ENCODE measurements at regions not wholly inside any gene's neighbourhood (a gene's known extent, or its start where the extent isn't known, plus 50 kb on each side); places are given as distances from the start of the nearest gene placed in this dataset.

DNA sequence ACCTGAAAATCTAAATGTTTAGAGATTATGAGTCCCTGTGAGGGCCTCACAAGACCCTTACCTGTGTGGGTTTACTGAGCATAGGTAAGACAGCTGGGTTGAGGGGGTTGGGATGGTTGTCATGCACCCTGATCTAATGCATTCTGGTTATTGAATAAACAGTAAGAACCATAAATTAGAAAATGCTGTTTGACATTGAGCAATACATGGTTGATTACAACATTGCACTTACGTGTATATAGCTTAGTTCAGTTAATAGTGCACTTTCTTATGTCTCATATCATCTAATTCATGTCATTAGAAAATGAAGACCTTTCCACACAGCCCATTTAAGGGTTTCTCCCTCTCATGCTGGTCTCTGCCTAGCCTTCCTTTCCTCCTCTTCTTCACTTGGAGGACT lies 253.5 kb upstream of the ATP5MC3 start:
- DNase-seq (ENCODE audit: low read depth) = no peak
- H3K4me3 ChIP-seq (ENCODE audit: low read length) = no peak overlapping the region
- TF ChIP-seq, protein P1, sequence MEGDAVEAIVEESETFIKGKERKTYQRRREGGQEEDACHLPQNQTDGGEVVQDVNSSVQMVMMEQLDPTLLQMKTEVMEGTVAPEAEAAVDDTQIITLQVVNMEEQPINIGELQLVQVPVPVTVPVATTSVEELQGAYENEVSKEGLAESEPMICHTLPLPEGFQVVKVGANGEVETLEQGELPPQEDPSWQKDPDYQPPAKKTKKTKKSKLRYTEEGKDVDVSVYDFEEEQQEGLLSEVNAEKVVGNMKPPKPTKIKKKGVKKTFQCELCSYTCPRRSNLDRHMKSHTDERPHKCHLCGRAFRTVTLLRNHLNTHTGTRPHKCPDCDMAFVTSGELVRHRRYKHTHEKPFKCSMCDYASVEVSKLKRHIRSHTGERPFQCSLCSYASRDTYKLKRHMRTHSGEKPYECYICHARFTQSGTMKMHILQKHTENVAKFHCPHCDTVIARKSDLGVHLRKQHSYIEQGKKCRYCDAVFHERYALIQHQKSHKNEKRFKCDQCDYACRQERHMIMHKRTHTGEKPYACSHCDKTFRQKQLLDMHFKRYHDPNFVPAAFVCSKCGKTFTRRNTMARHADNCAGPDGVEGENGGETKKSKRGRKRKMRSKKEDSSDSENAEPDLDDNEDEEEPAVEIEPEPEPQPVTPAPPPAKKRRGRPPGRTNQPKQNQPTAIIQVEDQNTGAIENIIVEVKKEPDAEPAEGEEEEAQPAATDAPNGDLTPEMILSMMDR (conservative IDR thresholded peaks at IDR 0.05; ENCODE audit: low read depth, low read length) = no peak

DNA sequence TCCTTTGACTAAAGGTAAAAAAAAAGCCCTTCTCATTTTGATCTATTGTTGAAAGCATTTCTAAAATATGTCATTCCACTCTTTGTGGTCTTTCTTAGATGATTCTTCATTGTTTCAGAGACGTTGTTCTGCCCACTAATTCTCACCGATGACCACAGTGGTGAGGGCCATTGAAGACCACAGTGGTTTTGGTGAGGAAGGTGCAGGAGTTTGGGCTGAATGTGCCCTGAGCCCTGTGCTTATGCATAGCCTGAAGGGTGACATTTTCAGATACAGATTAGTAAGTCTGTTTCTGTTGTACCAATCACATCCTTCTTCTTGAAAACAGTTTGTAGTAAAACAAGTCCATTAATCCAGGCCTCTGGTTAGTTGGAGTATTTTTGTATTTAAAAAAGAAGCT lies 251.3 kb upstream of the ATP5MC3 start:
- DNase-seq (ENCODE audit: low read depth) = no peak
- TF ChIP-seq, protein P1 (conservative IDR thresholded peaks at IDR 0.05; ENCODE audit: low read depth, low read length) = no peak
- H3K4me3 ChIP-seq (ENCODE audit: low read length) = no peak overlapping the region

DNA sequence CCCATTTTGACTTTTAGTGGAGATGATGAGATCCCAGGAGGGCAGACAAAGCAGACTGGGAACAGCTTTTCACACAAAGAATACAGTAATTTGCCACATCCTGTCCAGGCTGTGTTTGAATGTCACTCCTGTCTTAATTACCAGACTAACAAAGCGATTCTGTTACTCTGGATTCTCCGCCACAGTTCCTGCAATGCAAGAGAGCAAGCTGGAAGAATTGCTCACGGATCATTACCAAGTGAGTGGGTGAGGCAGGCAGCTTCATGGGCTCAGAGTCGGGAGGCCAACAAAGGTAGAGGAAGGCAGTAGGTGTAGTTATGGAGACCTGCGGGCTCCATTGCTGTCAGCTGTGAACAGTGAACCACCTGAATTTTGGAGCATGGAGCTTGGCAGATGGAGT lies 250.5 kb upstream of the ATP5MC3 start:
- no peak for DNase-seq (ENCODE audit: low read depth)
- no peak overlapping the region for H3K4me3 ChIP-seq (ENCODE audit: low read length)
- TF ChIP-seq, protein P1 (conservative IDR thresholded peaks at IDR 0.05; ENCODE audit: low read depth, low read length) = no peak

DNA sequence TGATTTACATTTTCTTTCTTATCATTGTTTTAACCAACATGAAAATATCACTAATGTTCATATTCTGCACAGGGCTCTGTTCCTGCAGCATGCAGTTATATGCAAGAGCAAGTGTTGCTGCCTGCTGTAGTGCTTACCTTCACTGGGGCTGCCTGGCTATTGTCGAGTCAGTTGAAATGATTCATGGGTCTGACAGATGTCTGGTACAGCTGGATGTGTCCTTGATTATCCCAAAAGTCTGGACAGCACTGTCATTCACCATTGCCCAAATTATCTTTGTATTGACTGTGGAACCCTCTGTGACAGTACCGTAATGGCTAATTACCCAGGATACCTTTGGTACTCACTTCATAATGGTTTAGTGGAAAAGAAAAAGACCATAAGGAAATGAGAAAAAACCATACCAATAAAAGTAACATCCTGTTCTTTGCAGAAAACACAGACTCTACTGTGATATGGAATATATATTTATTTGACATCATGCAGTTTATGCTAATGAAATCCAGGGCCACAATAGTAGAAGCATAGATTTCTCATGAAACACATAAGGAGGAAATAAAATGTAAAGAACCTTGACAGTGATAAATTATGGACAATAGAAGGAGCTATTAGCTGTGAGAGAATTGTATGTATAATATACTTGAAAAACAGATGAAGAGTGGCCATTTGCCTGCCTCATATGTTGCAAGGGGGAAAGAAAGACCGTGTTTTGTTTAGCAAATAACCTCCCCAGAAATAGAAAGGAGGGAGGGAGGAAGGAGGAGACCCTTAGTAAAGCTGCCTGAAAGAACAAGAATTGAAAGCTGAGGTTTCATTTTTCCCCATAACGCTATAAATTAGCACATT lies 249.8 kb upstream of the ATP5MC3 start:
- H3K4me3 ChIP-seq (ENCODE audit: low read length) = no peak overlapping the region
- no peak for DNase-seq (ENCODE audit: low read depth)
- TF ChIP-seq, protein P1 (conservative IDR thresholded peaks at IDR 0.05; ENCODE audit: low read depth, low read length) = no peak

DNA sequence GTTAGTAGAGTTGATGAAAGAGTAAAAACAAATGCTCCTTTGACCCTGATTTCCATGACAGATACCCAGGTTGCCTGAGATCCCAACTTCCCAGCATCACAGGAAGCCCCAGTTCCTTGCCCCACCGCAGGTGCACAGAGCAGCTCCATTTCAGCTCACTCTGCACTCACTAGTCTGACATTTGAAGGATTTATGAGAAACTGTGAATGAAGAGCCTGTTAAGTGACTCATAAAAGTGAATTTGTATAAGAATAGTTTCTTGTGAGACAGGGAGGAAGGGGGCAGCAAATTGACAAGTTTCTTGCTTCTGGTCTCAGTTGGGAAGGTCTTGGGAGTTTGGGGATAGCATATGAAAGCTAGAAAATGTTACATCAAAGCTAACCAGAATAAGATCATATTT lies 248.7 kb upstream of the ATP5MC3 start:
- no peak overlapping the region for H3K4me3 ChIP-seq (ENCODE audit: low read length)
- TF ChIP-seq, protein P1 (conservative IDR thresholded peaks at IDR 0.05; ENCODE audit: low read depth, low read length) = no peak

DNA sequence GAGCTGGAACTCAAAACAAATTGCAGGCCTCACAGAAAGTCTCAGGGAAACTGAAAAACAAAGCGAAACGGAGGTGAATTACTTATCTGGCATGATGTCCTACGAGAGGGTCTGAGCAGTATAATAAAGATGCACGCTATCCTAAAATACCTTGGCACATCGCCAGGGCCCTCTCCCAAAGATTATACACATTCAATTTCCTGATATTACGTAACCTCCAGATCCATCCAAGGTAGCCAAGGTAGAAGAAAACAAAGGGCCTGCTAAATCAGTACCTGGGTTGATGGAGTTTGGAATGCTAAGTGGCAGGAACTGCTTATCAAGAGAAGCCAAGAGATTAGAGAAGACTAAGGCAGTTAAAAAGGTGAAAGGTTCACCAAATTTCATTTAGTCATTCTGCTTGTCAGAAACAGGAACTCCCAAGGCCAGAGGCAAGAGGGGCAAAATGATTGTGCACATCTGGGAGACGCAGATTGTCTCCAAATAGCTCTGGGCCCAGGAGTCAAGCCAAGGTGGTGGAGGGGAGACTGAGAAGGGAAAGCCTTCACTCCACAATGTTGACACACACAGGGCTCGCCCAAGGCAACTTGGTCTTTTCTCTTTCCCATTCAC lies 236.8 kb upstream of the ATP5MC3 start:
- TF ChIP-seq, protein P1 (conservative IDR thresholded peaks at IDR 0.05; ENCODE audit: low read depth, low read length) = no peak
- H3K4me3 ChIP-seq (ENCODE audit: low read length) = no peak overlapping the region

More for the DNA sequence above, 248.7 kb upstream of the ATP5MC3 start:
- DNase-seq (ENCODE audit: low read depth) = no peak

More for the DNA sequence above, 236.8 kb upstream of the ATP5MC3 start:
- no peak for DNase-seq (ENCODE audit: low read depth)
